Prostate gland (tissue), 2 donors: ENCODE measurements at regions not wholly inside any gene's neighbourhood (a gene's known extent, or its start where the extent isn't known, plus 50 kb on each side); places are given as distances from the start of the nearest gene placed in this dataset.

Source experiments
- DNase-seq: peaks from one replicate; pipeline ENCODE4 v3.0.0-alpha.2; 2019; ENCODE audit warnings: low spot score
- H3K27ac ChIP-seq, 2 donors: fragments of 200-600 bp; sonication (generic); 2 replicates each; pipeline ENCODE4 v1.5.1; 2017 to 2019
- H3K27me3 ChIP-seq: fragments of 200-600 bp; sonication (generic); replicated peaks from 2 replicates; pipeline ENCODE4 v1.5.1; 2019; ENCODE audit not compliant: insufficient read depth
- H3K36me3 ChIP-seq, 2 donors: fragments of 200-600 bp; sonication (generic); 1 replicate in 1 of 2; 2 replicates in 1 of 2; pipeline versions ENCODE4 v1.5.1 to v1.8.1; 2017 to 2019
- H3K4me1 ChIP-seq: fragments of 200-600 bp; sonication (generic); replicated peaks from 2 replicates; pipeline ENCODE4 v1.5.1; 2019
- H3K4me3 ChIP-seq, 2 donors: fragments of 200-600 bp; sonication (generic); 2 replicates each; pipeline ENCODE4 v1.5.1; 2017 to 2019
- H3K9me3 ChIP-seq: fragments of 200-600 bp; sonication (generic); 2 replicates; pipeline ENCODE4 v1.5.1; 2017
- CTCF ChIP-seq, 4 experiments: fragments of 200-600 bp in 2 of 4; fragments of 450-650 bp in 2 of 4; sonication (generic) in 2 of 4; IDR thresholded peaks; 1 replicate in 3 of 4; 2 replicates in 1 of 4; pipeline ENCODE4 v1.5.1; 2016 to 2019; ENCODE audit warnings: antibody characterized with exemption in 4 of 4, mild to moderate bottlenecking in 2 of 4, moderate library complexity in 2 of 4
- POLR2A ChIP-seq: fragments of 450-650 bp; IDR thresholded peaks from one replicate; pipeline ENCODE4 v1.6.1; 2016; ENCODE audit warnings: antibody characterized with exemption, mild to moderate bottlenecking
- POLR2AphosphoS5 ChIP-seq: sonication (generic); formaldehyde crosslinking; IDR thresholded peaks from one replicate; pipeline ENCODE4 v1.6.1; 2017; ENCODE audit warnings: antibody characterized with exemption
- WGBS: methylation state at CpG from one replicate; pipeline ENCODE4 v1.1.5; 2018; 5-methylcytosine and 5-hydroxymethylcytosine counted together
- intact Hi-C: fragments of 100-400 bp; cut with DNase I; formaldehyde crosslinking; loops from one replicate; pipeline ENCODE4 v1.14.2; 2022
- small RNA-seq, 2 donors: library from RNA; depleted of rRNA; stranded (forward); fragments of <200 nt; gene quantifications; one replicate each; pipeline ENCODE3, GENCODE V24; 2016

- no peak for DNase-seq
- TF ChIP-seq CTCF (IDR thresholded peaks at IDR 0.05) (no peak), POLR2A (no peak), POLR2AphosphoS5 (no peak)
Measured at GRCh38 chr18:54530285-54530684, 60.8 kb upstream of the DYNAP start.

GRCh38 chr18:54531402-54532065 is 59.5 kb upstream of the DYNAP start:
- 46% methylated on average over 4 of the region's 4 CpGs for WGBS
- TF ChIP-seq CTCF (IDR thresholded peaks at IDR 0.05): no peak
- no peak for TF ChIP-seq POLR2AphosphoS5
- TF ChIP-seq POLR2A: no peak
- intact Hi-C loops: no loop called here
- Histone ChIP-seq H3K36me3 (no peaks in the 10 kb centered on the region), H3K9me3 (no peaks in the 10 kb centered on the region), H3K4me1 (no peaks in the 10 kb centered on the region), H3K4me3 (no peak overlapping the region), H3K27me3 (no peaks in the 10 kb centered on the region), H3K27ac (no peak overlapping the region)
- no peak for DNase-seq

More at GRCh38 chr18:54530285-54530684, 60.8 kb upstream of the DYNAP start:
- Histone ChIP-seq H3K9me3 (no peaks in the 10 kb centered on the region), H3K4me1 (no peaks in the 10 kb centered on the region), H3K36me3 (no peaks in the 10 kb centered on the region), H3K27me3 (no peaks in the 10 kb centered on the region), H3K27ac (no peak overlapping the region), H3K4me3 (no peak overlapping the region)
- 65% methylated on average over 2 of the region's 2 CpGs for WGBS
- intact Hi-C loops: no loop called here

- TF ChIP-seq POLR2A: no peak
- no peak for TF ChIP-seq CTCF (IDR thresholded peaks at IDR 0.05)
- no peak for TF ChIP-seq POLR2AphosphoS5
- Histone ChIP-seq H3K4me1 (no peaks in the 10 kb centered on the region), H3K27me3 (no peaks in the 10 kb centered on the region), H3K9me3 (no peaks in the 10 kb centered on the region), H3K4me3 (no peak overlapping the region), H3K36me3 (no peaks in the 10 kb centered on the region), H3K27ac (no peak overlapping the region)
- DNase-seq: no peak
- intact Hi-C loops: no loop called here
Measured at GRCh38 chr18:54532222-54532621, 58.8 kb upstream of the DYNAP start.

- WGBS: 30% methylated on average over 1 of the region's 1 CpG
- intact Hi-C loops: no loop called here
- no peak for TF ChIP-seq POLR2A
- no peak for TF ChIP-seq CTCF (IDR thresholded peaks at IDR 0.05)
Measured at GRCh38 chr18:54532962-54533361, 58.1 kb upstream of the DYNAP start.

More at GRCh38 chr18:54532962-54533361, 58.1 kb upstream of the DYNAP start:
- no peaks in the 10 kb centered on the region for H3K9me3 ChIP-seq
- no peak overlapping the region for H3K27ac ChIP-seq
- no peak for DNase-seq
- no peak overlapping the region for H3K4me3 ChIP-seq
- no peaks in the 10 kb centered on the region for H3K27me3 ChIP-seq
- no peaks in the 10 kb centered on the region for H3K36me3 ChIP-seq
- H3K4me1 ChIP-seq: no peaks in the 10 kb centered on the region

Small RNA genes in the stretch of these regions (small RNA-seq; reads per million reads assigned to genes)
- gene AC090897.1: 0 reads per million in 2 donors
